GM12878 (cell line): ENCODE measurements at regions not wholly inside any gene's neighbourhood (a gene's known extent, or its start where the extent isn't known, plus 50 kb on each side); places are given as distances from the start of the nearest gene placed in this dataset.

Source experiments
- ATAC-seq: fragments of 200-7000 bp; cut with Tn5 transposase; 3 replicates; pipeline ENCODE4 v1.9.1; 2020; ENCODE audit warnings: mild to moderate bottlenecking, moderate library complexity
- BruUV-seq: library from RNA; stranded (reverse); fragments of 400-500 nt; replicated peaks from 2 replicates; lab custom pipeline; 2021; lab: Mats Ljungman, UMichigan
- CTCF ChIA-PET: fragments of 300-600 bp; sonication (Branson Sonifier 250); formaldehyde crosslinking; extraction: SDS; loops from one replicate; lab custom pipeline; 2021; ENCODE audit warnings: inconsistent platforms; lab: Yijun Ruan, JAX
- POLR2A ChIA-PET: fragments of 350-600 bp; formaldehyde crosslinking; extraction: SDS; loops from one replicate; lab custom pipeline; 2021; ENCODE audit warnings: inconsistent platforms; lab: Charles Lee
- RAD21 ChIA-PET: fragments of 300-600 bp; sonication (Branson Sonifier 250); formaldehyde crosslinking; loops from one replicate; lab custom pipeline; 2023; ENCODE audit warnings: antibody characterized with exemption; ENCODE audit not compliant: unreplicated experiment; lab: Charles Lee
- SMC1A ChIA-PET: fragments of 300-600 bp; sonication (Branson Sonifier 250); formaldehyde crosslinking; loops from one replicate; lab custom pipeline; 2023; ENCODE audit not compliant: unreplicated experiment, uncharacterized antibody; lab: Charles Lee
- DNase-seq: peaks from one replicate; pipeline ENCODE4 v3.0.0-alpha.2; 2011; ENCODE audit warnings: low read depth, low spot score
- FAIRE-seq: peaks from 3 replicates; lab custom pipeline; 2011; peaks lifted over from hg19 to GRCh38; lab: Jason Lieb, UNC
- H2AFZ ChIP-seq: 2 replicates; pipeline ENCODE4 v1.6.0; 2011; ENCODE audit warnings: low read depth, low read length, control low read depth; ENCODE audit not compliant: control insufficient read depth
- H3K27ac ChIP-seq: 2 replicates; pipeline ENCODE4 v1.5.1; 2011; ENCODE audit warnings: control low read depth; ENCODE audit not compliant: control insufficient read depth, insufficient read depth
- H3K27me3 ChIP-seq, 2 experiments: replicated peaks in 1 of 2; 2 replicates each; pipeline versions ENCODE4 v1.6.0 to v1.6.1; 2011; ENCODE audit warnings: low read length in 1 of 2; ENCODE audit not compliant: control insufficient read depth in 2 of 2, insufficient read depth in 2 of 2
- H3K36me3 ChIP-seq, 2 experiments: 2 replicates each; pipeline ENCODE4 v1.5.1; 2011; ENCODE audit warnings: low read length in 1 of 2; ENCODE audit not compliant: control insufficient read depth in 2 of 2, insufficient read depth in 2 of 2
- H3K4me1 ChIP-seq: 2 replicates; pipeline ENCODE4 v1.6.1; 2011; ENCODE audit warnings: mild to moderate bottlenecking, low read length, moderate library complexity, mixed read lengths; ENCODE audit not compliant: control insufficient read depth, insufficient read depth
- H3K4me2 ChIP-seq: 2 replicates; pipeline ENCODE4 v1.6.0; 2011; ENCODE audit warnings: control low read depth; ENCODE audit not compliant: control insufficient read depth, insufficient read depth
- H3K4me3 ChIP-seq: fragments of 200-600 bp; sonication (generic); 2 replicates; pipeline ENCODE4 v1.5.1; 2016
- H3K79me2 ChIP-seq: 2 replicates; pipeline ENCODE4 v1.6.0; 2011; ENCODE audit warnings: low read length; ENCODE audit not compliant: control insufficient read depth, insufficient read depth
- H3K9ac ChIP-seq: 2 replicates; pipeline ENCODE4 v1.8.0; 2011; ENCODE audit warnings: low read length, control low read depth, mixed read lengths; ENCODE audit not compliant: control insufficient read depth, insufficient read depth
- H3K9me3 ChIP-seq: replicated peaks from 3 replicates; pipeline ENCODE4 v1.5.1; 2011; ENCODE audit warnings: mild to moderate bottlenecking, low read length; ENCODE audit not compliant: control insufficient read depth, insufficient read depth
- H4K20me1 ChIP-seq: 2 replicates; pipeline ENCODE4 v1.6.0; 2011; ENCODE audit not compliant: control insufficient read depth, insufficient read depth
- CREB1 ChIP-seq: IDR thresholded peaks from 2 replicates; pipeline ENCODE4 v1.6.1; 2012; ENCODE audit warnings: low read depth, mild to moderate bottlenecking, inconsistent platforms
- LARP7 ChIP-seq: fragments of 450-650 bp; IDR thresholded peaks from 2 replicates; pipeline ENCODE4 v1.6.1; 2017; ENCODE audit warnings: mild to moderate bottlenecking
- MEF2B ChIP-seq: fragments of 450-650 bp; IDR thresholded peaks from 2 replicates; pipeline ENCODE4 v1.6.1; 2018; ENCODE audit warnings: mild to moderate bottlenecking, moderate library complexity; ENCODE audit not compliant: partially characterized antibody, poor library complexity, severe bottlenecking
- NBN ChIP-seq: fragments of 450-650 bp; IDR thresholded peaks from 2 replicates; pipeline ENCODE4 v1.6.1; 2016
- PAX8 ChIP-seq: fragments of 450-650 bp; IDR thresholded peaks from 2 replicates; pipeline ENCODE4 v1.6.1; 2017; ENCODE audit warnings: mild to moderate bottlenecking, moderate library complexity
- POU2F2 ChIP-seq: IDR thresholded peaks from 3 replicates; pipeline ENCODE4 v1.6.1; 2011; ENCODE audit warnings: low read depth, mild to moderate bottlenecking, low read length, borderline replicate concordance
- SMAD1 ChIP-seq: fragments of 450-650 bp; IDR thresholded peaks from 2 replicates; pipeline ENCODE4 v1.6.1; 2018; ENCODE audit warnings: mild to moderate bottlenecking, low read depth; ENCODE audit not compliant: partially characterized antibody
- TARDBP ChIP-seq: IDR thresholded peaks from 2 replicates; pipeline ENCODE4 v1.6.1; 2016; ENCODE audit warnings: borderline replicate concordance
- ZBTB11 ChIP-seq: fragments of 450-650 bp; formaldehyde crosslinking; IDR thresholded peaks from 2 replicates; pipeline ENCODE4 v1.5.0; 2022; ENCODE audit warnings: mild to moderate bottlenecking, missing genetic modification characterization
- WGBS: methylation state at CpG from one replicate; pipeline ENCODE4 v1.1.6; 2016; ENCODE audit warnings: low lambda C conversion rate; ENCODE audit not compliant: insufficient replicate concordance, insufficient coverage; ENCODE audit errors: missing lambda C conversion rate; 5-methylcytosine and 5-hydroxymethylcytosine counted together
- in situ Hi-C: fragments of 300-500 bp; cut with MboI; formaldehyde crosslinking; loops from 9 replicates; pipeline ENCODE4 v1.14.3; 2018; ENCODE audit warnings: mixed read lengths
- intact Hi-C: fragments of 100-400 bp; cut with micrococcal nuclease; formaldehyde crosslinking; loops from one replicate; pipeline ENCODE4 v1.14.2; 2022; ENCODE audit not compliant: unreplicated experiment
- TF ChIP-seq, protein P1 (sequence below), 3 experiments: IDR thresholded peaks in 2 of 3; conservative IDR thresholded peaks in 1 of 3; 2 replicates each; pipeline ENCODE4 v1.5.1; 2011; ENCODE audit warnings: low read depth in 3 of 3, low read length in 3 of 3, mild to moderate bottlenecking in 3 of 3, control low read depth in 2 of 3, moderate library complexity in 2 of 3, inconsistent platforms in 1 of 3, mixed read lengths in 1 of 3; ENCODE audit not compliant: control insufficient read depth in 2 of 3, insufficient read depth in 1 of 3; ENCODE audit errors: extremely low read depth in 1 of 3
- TF ChIP-seq, protein P2 (sequence below): IDR thresholded peaks from 2 replicates; pipeline ENCODE4 v1.6.1; 2011; ENCODE audit warnings: low read depth, low read length, improper control_type of control experiment, borderline replicate concordance

- in situ Hi-C loops, result no loop called here
- Histone ChIP-seq H3K4me2 (no peak overlapping the region), H4K20me1 (no peaks in the 10 kb centered on the region), H3K36me3 (no peaks in the 10 kb centered on the region), H2AFZ (no peak overlapping the region), H3K9me3 (no peaks in the 10 kb centered on the region), H3K4me1 (no peaks in the 10 kb centered on the region), H3K4me3 (no peak overlapping the region), H3K27me3 (no peaks in the 10 kb centered on the region), H3K9ac (no peak overlapping the region), H3K27ac (no peak overlapping the region)
- ChIA-PET CTCF (no interaction called here), POLR2A (no interaction called here), SMC1A (no interaction called here), RAD21 (no interaction called here)
- WGBS, result 0% methylated on average over 1 of the region's 1 CpG
- FAIRE-seq, result no peak
- no TSS peak for BruUV-seq
- ATAC-seq, result no peak
- TF ChIP-seq LARP7 (no peak), NBN (no peak)
- TF ChIP-seq, protein P1, sequence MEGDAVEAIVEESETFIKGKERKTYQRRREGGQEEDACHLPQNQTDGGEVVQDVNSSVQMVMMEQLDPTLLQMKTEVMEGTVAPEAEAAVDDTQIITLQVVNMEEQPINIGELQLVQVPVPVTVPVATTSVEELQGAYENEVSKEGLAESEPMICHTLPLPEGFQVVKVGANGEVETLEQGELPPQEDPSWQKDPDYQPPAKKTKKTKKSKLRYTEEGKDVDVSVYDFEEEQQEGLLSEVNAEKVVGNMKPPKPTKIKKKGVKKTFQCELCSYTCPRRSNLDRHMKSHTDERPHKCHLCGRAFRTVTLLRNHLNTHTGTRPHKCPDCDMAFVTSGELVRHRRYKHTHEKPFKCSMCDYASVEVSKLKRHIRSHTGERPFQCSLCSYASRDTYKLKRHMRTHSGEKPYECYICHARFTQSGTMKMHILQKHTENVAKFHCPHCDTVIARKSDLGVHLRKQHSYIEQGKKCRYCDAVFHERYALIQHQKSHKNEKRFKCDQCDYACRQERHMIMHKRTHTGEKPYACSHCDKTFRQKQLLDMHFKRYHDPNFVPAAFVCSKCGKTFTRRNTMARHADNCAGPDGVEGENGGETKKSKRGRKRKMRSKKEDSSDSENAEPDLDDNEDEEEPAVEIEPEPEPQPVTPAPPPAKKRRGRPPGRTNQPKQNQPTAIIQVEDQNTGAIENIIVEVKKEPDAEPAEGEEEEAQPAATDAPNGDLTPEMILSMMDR (IDR thresholded peaks at IDR 0.05 in 2 of 3, conservative IDR thresholded peaks at IDR 0.05 in 1 of 3; ENCODE audit: control insufficient read depth in 2 of 3, extremely low read depth in 1 of 3, insufficient read depth in 1 of 3, low read depth in 3 of 3, low read length in 3 of 3), result no peak
- TF ChIP-seq, all 136 proteins: peak for 0
- intact Hi-C loops, result no loop called here
- no peak for DNase-seq
- no peaks in the 10 kb centered on the region for H3K79me2 ChIP-seq
Observed at GRCh38 chr3:144521131-144521530, 549.5 kb downstream of the DIPK2A start.

DNA sequence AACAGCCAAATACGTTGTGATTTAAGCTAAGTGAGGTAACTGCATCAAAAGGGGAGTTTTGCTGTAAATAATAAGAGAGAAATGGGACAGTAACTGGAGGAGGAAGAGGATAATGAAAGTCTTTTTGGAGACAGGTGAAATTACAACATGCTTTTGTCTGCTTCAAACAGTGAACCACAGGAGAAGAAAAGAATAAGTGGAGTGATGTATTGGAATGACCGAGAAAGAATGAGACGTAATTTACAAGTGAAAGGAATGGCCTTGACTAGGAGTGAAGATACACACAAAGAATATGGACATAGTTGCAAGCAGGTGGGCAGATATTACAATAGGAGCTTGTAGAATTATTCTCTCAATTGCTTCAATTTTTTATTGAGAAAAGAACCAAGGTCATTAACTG lies 550.8 kb downstream of the DIPK2A start:
- in situ Hi-C loops (no loop called here), intact Hi-C loops (no loop called here)
- H3K27ac ChIP-seq, result no peak overlapping the region
- H4K20me1 ChIP-seq, result no peaks in the 10 kb centered on the region
- no peak for DNase-seq
- no peaks in the 10 kb centered on the region for H3K36me3 ChIP-seq
- ChIA-PET RAD21 (no interaction called here), CTCF (no interaction called here), SMC1A (no interaction called here)
- no peak for ATAC-seq
- H3K9me3 ChIP-seq, result no peaks in the 10 kb centered on the region
- no peak for FAIRE-seq
- no peaks in the 10 kb centered on the region for H3K79me2 ChIP-seq
- no peaks in the 10 kb centered on the region for H3K4me1 ChIP-seq
- BruUV-seq, result no TSS peak
- WGBS, result 33% methylated on average over 3 of the region's 3 CpGs
- no peak overlapping the region for H3K4me2 ChIP-seq
- no peak overlapping the region for H3K9ac ChIP-seq
- TF ChIP-seq PAX8 (no peak), POU2F2 (no peak), SMAD1 (no peak), ZBTB11 (CRISPR knock-in tag) (no peak), TARDBP (no peak), MEF2B (no peak), CREB1 (no peak)
- TF ChIP-seq, protein P2, sequence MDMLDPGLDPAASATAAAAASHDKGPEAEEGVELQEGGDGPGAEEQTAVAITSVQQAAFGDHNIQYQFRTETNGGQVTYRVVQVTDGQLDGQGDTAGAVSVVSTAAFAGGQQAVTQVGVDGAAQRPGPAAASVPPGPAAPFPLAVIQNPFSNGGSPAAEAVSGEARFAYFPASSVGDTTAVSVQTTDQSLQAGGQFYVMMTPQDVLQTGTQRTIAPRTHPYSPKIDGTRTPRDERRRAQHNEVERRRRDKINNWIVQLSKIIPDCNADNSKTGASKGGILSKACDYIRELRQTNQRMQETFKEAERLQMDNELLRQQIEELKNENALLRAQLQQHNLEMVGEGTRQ, result no peak
- TF ChIP-seq, all 136 proteins: peak for 0
- POLR2A ChIA-PET, result no interaction called here
- Histone ChIP-seq H3K4me3 (no peak overlapping the region), H3K27me3 (no peaks in the 10 kb centered on the region), H2AFZ (no peak overlapping the region)
